Lung (tissue), 11 donors: ENCODE measurements at regions not wholly inside any gene's neighbourhood (a gene's known extent, or its start where the extent isn't known, plus 50 kb on each side); places are given as distances from the start of the nearest gene placed in this dataset.

Source experiments
- ATAC-seq: fragments of 200-7000 bp; cut with Tn5 transposase; one replicate; pipeline ENCODE4 v1.9.1; 2020; ENCODE audit warnings: moderate number of reproducible peaks; ENCODE audit not compliant: insufficient read depth, low FRiP score
- DNase-seq, 3 donors: peaks; one replicate each; pipeline ENCODE4 v3.0.0-alpha.2; 2013 to 2017
- H3K27ac ChIP-seq, 2 donors: one replicate each; pipeline ENCODE4 v1.5.1; 2013; ENCODE audit warnings: mild to moderate bottlenecking in 2 of 2, moderate library complexity in 2 of 2, control low read depth in 1 of 2, inconsistent platforms in 1 of 2, low read depth in 1 of 2, low read length in 1 of 2
- H3K27me3 ChIP-seq, 3 donors: one replicate each; pipeline ENCODE4 v1.5.1; 2013; ENCODE audit warnings: low read length in 2 of 3; ENCODE audit not compliant: control insufficient read depth in 3 of 3, insufficient read depth in 3 of 3
- H3K36me3 ChIP-seq, 4 donors: one replicate each; pipeline ENCODE4 v1.5.1; 2013; ENCODE audit warnings: low read length in 4 of 4, mild to moderate bottlenecking in 1 of 4, moderate library complexity in 1 of 4; ENCODE audit not compliant: control insufficient read depth in 4 of 4, insufficient read depth in 4 of 4
- H3K4me1 ChIP-seq, 5 donors: one replicate each; pipeline ENCODE4 v1.5.1; 2013; ENCODE audit warnings: low read length in 5 of 5, mild to moderate bottlenecking in 2 of 5, moderate library complexity in 1 of 5; ENCODE audit not compliant: control insufficient read depth in 5 of 5, insufficient read depth in 5 of 5
- H3K4me3 ChIP-seq: one replicate; pipeline ENCODE4 v1.5.1; 2013; ENCODE audit warnings: mild to moderate bottlenecking, control low read depth, moderate library complexity
- H3K9ac ChIP-seq, 2 donors: one replicate each; pipeline ENCODE4 v1.5.1; 2013; ENCODE audit warnings: low read length in 2 of 2, control low read depth in 1 of 2; ENCODE audit not compliant: insufficient read depth in 1 of 2
- H3K9me3 ChIP-seq, 4 donors: one replicate each; pipeline ENCODE4 v1.5.1; 2013; ENCODE audit warnings: low read length in 3 of 4, mild to moderate bottlenecking in 1 of 4, moderate library complexity in 1 of 4; ENCODE audit not compliant: control insufficient read depth in 4 of 4, insufficient read depth in 3 of 4
- CTCF ChIP-seq: IDR thresholded peaks from 2 replicates; pipeline ENCODE4 v1.5.1; 2012; ENCODE audit warnings: mild to moderate bottlenecking; ENCODE audit errors: control extremely low read depth, extremely low read depth
- WGBS, 2 donors: extraction: QIAGEN DNeasy Blood & Tissue Kit; methylation state at CpG; one replicate each; pipeline ENCODE4 v1.1.7; 2013; 5-methylcytosine and 5-hydroxymethylcytosine counted together
- donor health status: control.
- donor health status: control.
- donor health status: Bipolar disorder and iron deficiency.
- donor health status: healthy.
- donor health status: DM: yes; HTN: yes; CAD: no.

GRCh38 chr2:2392332-2392731 is 61.3 kb upstream of the MYT1L start:
- peaks cover 0 to 12% (median 0%) of the 10 kb centered on the region in 4 donors for H3K9me3 ChIP-seq
- no peaks in the 10 kb centered on the region for H3K36me3 ChIP-seq
- no peaks in the 10 kb centered on the region for H3K4me1 ChIP-seq
- DNase-seq (no peak), ATAC-seq (no peak)
- H3K27ac ChIP-seq: no peak overlapping the region
- no peaks in the 10 kb centered on the region for H3K27me3 ChIP-seq
- no peak overlapping the region for H3K9ac ChIP-seq
- WGBS, 2 donors: 89 to 90% methylated on average over 2 of the region's 2 CpGs
- TF ChIP-seq CTCF: no peak
- no peak overlapping the region for H3K4me3 ChIP-seq

- H3K36me3 ChIP-seq: no peaks in the 10 kb centered on the region
- no peaks in the 10 kb centered on the region for H3K4me1 ChIP-seq
- no peak overlapping the region for H3K9ac ChIP-seq
- H3K27me3 ChIP-seq: no peaks in the 10 kb centered on the region
- no peak overlapping the region for H3K4me3 ChIP-seq
- no peak for TF ChIP-seq CTCF
- peaks cover 0 to 11% (median 0%) of the 10 kb centered on the region in 4 donors for H3K9me3 ChIP-seq
- no peak overlapping the region for H3K27ac ChIP-seq
- DNase-seq: no peak
- ATAC-seq: no peak
These were observed 58.1 kb upstream of the MYT1L start for GRCh38 chr2:2389215-2389614.
